HPDE6-E6E7 (cell line): ENCODE measurements at regions not wholly inside any gene's neighbourhood (a gene's known extent, or its start where the extent isn't known, plus 50 kb on each side); places are given as distances from the start of the nearest gene placed in this dataset.
A peak's percentile ranks its signal among the peaks of the same experiment; 100 is the strongest.

Experiments
- DNase-seq: peaks from one replicate; pipeline ENCODE4 v3.0.0; 2011; ENCODE audit warnings: missing footprints; ENCODE audit errors: extremely low spot score

- DNase-seq = no peak
Observed at GRCh38 chr4:57491388-57491787, 381.2 kb upstream of the IGFBP7 start.

DNA sequence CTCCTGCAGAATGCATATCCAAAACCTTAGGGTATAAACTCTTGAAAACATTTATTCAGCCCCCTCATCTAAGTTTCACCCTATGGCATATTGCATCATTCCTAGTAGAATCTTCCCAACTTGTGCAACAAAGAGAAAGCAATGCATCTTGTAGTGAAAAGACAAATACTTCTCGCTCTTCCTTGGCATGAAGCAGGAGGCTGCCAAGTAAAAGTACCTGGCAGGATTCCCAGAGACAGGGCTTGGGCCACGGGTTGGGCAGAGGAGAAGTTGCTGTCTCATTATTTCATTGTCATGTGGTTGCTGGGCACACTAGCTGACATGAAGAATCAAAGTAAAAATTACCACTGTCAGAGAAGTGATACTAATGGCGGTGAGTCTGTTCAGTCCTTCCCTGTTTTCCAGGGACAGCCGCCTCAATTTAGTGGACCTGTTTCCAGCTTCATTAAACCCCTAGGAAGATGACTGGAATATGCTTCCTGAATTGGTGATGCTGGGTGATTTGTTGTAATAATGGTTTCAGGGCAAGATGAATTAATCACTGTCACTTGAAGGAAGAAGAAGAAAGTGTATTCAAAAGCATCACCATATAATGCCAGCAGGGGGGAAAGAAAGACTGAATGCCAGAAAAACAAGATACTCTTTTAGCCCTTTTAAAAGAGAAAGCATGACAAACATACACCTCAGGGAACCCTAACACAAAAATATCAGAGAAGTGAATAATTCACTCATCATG, 380.5 kb upstream of the IGFBP7 start:
- DNase-seq = no peak

DNA sequence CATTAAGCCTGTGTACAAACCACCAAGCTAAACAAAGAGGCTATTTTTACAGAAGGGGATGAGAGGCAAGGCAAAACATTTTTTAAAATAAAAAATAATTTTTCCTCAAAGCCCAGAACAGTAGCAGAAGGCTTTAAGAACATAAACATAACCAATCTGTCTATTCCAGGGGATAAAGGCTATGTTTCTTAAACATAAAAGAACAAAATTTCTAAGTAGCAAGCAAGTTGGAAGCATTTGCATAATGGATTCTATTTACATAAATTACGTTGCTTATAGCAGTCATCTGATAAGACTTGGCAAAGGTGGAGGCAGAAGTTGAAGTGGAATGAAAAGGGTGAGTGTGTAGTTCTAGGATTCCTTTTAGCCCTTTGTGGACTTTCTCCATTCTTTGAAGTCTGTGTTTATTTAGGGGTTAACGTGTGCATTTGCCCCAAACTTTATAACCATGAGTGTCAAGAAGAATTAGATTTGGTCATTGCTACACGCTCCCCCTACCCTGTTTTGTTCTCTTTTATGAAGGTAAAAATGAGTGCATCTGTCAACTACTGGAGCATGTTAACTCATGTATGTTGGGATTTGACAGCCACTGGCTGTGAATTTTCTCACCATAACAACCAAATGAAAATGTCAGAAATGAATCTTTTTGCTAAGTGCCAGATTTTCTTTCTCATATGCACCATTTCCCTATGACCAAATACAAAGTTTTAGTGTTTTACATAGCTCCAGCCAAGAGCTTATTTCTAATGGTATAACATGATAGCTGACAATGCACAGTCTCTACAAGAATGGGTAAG, 378.4 kb upstream of the IGFBP7 start:
- DNase-seq = no peak

DNA sequence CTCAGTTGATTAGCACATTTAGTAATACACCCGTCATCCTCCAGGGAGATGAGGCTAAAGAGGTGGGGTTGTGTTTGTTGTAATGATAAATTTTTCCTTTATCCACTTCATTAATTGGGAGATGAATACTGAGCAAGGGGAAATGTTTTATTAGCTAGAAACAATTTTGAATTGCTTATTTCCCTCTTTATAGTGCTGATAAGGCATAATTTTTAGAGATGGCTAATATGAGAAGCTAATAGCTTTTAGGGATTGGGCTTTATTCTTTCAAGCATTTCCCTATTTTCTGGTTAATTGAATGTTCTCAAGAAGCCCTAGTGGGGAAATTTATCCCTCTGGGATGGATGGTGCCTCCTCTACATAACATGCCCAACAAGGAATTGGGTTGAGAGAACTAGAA, 365.2 kb upstream of the IGFBP7 start:
- DNase-seq = no peak

- no peak for DNase-seq
Observed at GRCh38 chr4:57465321-57466056, 355.3 kb upstream of the IGFBP7 start.

GRCh38 chr4:57462843-57463242, 352.7 kb upstream of the IGFBP7 start:
- DNase-seq = no peak

DNA sequence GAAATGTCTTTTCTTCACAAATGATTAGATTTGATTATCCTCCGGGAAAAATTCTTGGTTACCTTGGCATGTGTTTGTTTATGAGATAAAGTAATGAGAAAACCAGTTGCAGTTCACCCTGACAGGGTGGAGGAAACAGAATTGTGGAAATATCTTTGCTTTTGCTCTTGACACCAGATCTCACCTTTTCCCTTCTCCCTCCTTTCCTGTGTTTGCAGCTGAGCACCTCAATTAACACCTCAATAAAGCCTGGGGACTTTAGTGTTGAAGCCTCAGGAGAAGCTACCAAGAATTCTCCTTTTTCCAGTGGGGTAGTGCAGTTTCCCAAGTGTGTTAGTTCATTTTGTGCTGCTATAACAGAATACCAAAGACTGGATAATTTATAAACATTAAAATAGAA, 350.8 kb upstream of the IGFBP7 start:
- DNase-seq = no peak

DNA sequence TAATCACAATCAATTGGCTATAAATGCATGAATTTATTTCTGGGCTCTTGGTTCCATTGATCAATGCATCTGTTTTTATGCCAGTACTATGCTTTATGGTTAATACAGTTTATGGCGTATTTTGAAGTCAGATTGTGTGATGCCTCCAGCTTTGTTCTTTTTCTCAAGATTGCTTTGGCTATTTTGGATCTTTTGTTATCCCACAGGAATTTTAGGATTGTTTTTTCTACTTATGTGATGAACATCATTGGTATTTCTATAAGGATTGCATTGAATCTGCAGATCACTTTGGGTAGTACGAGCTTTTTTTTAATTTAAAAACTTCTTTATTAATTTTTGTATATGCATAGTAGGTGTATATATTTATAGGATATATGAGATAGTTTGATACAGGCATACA, 338.7 kb upstream of the IGFBP7 start:
- no peak for DNase-seq

- no peak for DNase-seq
Observed at GRCh38 chr4:57448452-57448851, 338.3 kb upstream of the IGFBP7 start.

GRCh38 chr4:57446266-57446665, 336.1 kb upstream of the IGFBP7 start:
- no peak for DNase-seq

- no peak for DNase-seq
Observed at GRCh38 chr4:57445686-57446085, 335.5 kb upstream of the IGFBP7 start.

GRCh38 chr4:57444671-57445070, 334.5 kb upstream of the IGFBP7 start:
- DNase-seq = no peak

DNA sequence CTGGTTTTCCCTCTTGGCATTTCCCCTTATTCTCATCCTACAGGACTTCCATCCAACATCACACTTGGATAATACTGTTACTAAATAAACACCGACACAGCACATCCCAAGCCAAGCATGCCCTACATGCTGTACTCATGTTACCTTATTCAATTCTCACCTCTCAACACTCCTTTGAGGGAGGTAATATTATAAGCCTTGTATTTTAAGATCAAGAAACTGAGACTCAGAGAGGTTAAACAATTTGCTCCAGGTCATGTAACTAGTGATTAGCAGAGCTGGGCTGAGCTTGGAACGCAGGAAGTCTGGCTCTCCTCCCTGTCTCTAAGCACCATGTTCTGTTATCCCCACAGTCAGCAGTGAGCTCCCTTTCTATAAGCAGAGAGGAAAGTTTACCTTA, 333.6 kb upstream of the IGFBP7 start:
- DNase-seq = no peak

- no peak for DNase-seq
Observed at GRCh38 chr4:57443308-57443707, 333.1 kb upstream of the IGFBP7 start.

DNA sequence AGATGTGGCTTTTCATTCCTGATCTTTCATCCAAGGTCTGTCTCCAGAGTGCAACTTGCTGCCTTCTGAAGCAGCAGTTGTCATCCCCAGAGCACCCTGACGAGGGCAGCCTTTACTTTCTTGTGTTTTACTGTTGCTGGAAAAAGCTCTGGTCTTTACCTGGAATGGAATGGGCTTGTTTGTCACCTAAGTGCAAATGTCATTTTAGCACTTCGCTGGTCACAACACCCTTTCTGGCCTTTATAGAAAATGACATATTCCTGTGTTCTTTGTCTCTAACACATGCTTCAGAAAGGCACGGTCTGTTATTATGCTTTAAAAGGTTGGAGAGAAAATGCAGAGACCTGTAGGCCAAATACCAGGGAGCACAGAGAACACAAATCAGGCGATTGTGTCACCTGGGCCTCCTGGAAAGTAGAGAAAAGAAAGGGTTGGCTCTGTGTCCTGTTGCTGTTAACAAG, 332.7 kb upstream of the IGFBP7 start:
- DNase-seq = peak; percentile 32

DNA sequence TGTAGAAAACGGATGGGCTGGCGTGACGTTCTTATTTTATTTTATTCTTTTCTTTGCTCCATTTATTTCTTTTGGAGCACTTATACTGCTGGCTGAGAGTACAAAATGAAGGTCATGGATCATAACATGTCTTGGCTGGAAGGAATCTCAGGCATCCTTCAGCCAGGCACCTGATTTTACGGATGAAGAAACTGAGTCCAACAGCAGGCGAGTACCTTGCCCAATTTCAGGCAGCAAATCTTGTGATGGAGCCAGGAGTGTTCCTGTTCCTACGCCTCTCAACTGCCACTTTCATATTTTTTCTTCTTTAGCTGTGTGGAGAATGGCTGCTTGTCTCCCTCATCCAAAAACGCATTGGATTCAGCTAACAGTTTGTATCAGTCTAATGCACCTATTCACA, 332.1 kb upstream of the IGFBP7 start:
- no peak for DNase-seq

GRCh38 chr4:57437649-57438048, 327.5 kb upstream of the IGFBP7 start:
- DNase-seq = no peak

DNA sequence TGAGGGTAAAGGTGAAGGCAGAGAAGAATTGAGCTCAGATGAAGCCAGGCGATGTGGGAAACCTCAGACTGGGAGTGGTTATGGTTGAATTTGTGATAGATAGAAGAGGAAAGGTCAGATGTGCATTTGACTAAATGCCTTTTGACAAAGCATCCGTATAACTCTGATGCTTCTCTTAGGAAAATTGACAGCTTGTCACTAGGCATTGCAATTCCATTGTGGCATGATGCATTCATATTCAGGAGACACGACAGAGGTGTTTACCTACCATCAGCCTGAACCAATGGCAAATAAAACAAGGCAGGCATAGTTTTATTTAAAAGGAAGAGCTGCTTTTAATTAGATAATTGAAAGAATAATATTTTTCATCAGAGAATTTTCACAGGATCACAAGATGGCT, 325.1 kb upstream of the IGFBP7 start:
- DNase-seq = no peak

- no peak for DNase-seq
Observed at GRCh38 chr4:57430726-57431125, 320.5 kb upstream of the IGFBP7 start.

DNA sequence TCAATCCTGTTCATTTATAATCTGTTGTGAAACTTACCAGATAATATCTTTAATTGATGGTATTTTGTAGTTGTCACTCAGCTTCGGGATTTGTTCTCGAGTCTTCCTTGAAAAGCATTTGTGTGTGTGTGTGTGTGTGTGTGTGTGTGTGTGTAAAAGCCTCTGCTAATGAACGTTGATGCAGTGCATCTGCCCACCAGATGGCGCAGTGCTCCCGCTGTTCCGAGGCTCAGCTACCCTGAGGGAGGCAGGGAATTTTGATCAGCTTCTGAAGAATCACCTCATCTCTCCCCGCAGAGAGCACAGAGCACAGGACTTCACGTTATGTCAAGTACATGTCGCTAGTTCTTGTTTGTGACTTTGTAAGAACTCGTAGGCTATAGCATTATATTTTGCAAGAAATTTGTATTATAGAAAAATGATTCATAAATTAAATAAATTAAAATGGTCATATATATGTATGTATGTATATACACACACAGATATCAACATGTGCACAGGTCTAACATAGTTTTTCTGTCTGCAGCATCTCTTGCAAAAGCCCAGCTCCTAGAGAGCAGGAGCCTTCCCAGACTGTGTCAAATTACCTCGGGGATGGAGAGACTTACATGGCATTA, 316.7 kb upstream of the IGFBP7 start:
- peak; percentile 71 for DNase-seq

- no peak for DNase-seq
Observed at GRCh38 chr4:57425610-57426009, 315.4 kb upstream of the IGFBP7 start.

DNA sequence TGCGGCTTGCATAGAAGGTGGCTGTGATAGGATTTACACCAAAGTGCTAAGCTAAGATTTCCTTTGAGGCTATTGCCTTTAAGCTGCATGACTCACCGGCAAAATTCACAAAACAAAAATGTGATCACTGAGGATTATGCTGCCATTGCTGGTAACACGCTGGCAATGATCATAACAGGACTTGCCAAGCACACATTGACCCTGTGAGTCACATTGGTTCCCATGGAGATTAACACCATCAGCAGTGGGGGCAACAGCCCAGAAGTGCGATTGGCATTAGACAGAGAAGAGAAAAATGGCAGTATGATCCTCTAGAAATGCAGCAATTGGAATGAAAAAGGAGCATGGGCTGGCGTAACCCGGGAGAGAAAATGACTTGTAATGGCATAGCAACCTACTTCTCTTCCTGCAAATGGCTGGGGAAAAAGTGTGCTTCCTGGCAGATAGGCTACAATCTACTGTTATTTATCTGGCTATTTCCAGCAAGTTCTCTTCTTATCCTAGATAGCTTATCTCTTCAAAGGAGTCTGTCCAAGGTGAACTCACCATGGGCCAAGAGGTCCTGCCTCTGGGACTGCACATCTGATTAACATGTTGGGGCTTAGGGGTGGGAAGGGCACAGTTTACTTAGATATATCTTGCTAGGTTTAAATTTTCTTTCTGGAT, 314.2 kb upstream of the IGFBP7 start:
- peak; percentile 80 for DNase-seq
